ENCODE measurements at regions not wholly inside any gene's neighbourhood (a gene's known extent, or its start where the extent isn't known, plus 50 kb on each side); places are given as distances from the start of the nearest gene placed in this dataset.

GRCh38 chr1:81592233-81592632, 208.5 kb upstream of the ADGRL2 start:
- TF ChIP-seq CTCF (IDR thresholded peaks at IDR 0.05; ENCODE audit: insufficient read depth, low read length, poor library complexity, severe bottlenecking) (no peak), EZH2phosphoT487 (conservative IDR thresholded peaks at IDR 0.05; ENCODE audit: low read length) (no peak)

All from SU-DHL-6 (cell line).